Skin of body (tissue), 1 donor: ENCODE measurements at regions not wholly inside any gene's neighbourhood (a gene's known extent, or its start where the extent isn't known, plus 50 kb on each side); places are given as distances from the start of the nearest gene placed in this dataset.
"Not testable (repeated sequence)": the region's sequence is repeated elsewhere in the genome, so short reads cannot be mapped to it uniquely, and the experiment has no call there.

Experiments
- DNase-seq: peaks from one replicate; lab custom pipeline; 2025; lab: John Stamatoyannopoulos, UW

DNA sequence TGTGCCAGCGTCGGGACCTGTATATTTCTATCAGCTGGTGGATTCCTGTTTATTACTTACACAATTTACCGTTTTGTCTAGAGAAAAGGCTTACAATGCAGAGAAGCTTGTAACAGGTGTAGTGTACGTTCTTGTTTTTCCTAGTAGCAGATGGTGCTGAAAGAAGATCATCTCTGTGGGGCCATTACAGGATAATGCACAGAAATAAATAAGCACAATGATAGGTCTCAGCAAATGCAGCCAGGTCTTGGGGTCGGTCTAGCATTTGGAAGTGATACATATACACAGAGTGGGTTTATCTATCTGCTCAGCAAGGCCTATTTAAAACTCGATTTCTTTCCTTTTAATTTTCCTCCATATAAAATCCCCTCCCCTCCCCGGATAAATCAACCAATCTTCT, 180.9 kb upstream of the LCORL start:
- DNase-seq = no peak

DNA sequence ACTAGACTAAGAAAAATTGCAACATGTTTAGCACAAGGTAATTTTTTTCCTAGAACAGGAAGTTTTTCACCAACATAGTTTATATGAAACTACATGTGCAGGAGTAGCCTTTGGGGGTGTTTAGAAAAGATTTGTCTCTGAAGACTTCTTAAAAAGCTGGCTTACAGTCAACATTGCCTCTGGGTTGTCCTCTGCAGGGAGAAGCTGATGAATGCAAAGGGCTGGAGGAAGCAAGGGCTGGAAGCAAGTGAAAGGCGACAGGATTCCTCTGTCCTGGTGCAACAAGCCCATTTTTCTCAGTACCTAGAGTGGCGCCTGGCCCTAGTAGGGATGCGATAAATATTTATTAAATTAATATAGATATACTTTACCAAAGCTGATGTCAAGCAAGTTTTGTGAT, 180.3 kb upstream of the LCORL start:
- DNase-seq = no peak

DNA sequence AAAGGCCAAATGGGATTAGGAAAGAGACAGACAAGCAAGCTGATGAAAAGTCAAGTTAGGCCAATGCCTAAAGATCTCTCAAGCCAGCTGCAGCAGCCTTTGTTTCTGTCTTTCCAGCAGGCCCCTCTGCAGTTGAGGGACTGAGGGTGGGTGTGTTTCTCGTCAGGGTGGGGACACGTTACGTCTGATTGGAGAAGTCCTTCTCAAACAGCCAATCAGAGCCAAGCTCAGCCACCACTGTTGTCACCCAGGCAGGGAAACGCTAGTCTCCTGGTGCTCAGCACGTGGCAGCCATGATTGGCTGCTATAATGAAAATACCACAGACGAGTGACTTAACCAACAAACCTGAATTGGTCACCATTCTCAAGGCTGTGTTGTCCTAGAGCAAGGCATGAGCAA, 177.1 kb upstream of the LCORL start:
- DNase-seq = no peak

DNA sequence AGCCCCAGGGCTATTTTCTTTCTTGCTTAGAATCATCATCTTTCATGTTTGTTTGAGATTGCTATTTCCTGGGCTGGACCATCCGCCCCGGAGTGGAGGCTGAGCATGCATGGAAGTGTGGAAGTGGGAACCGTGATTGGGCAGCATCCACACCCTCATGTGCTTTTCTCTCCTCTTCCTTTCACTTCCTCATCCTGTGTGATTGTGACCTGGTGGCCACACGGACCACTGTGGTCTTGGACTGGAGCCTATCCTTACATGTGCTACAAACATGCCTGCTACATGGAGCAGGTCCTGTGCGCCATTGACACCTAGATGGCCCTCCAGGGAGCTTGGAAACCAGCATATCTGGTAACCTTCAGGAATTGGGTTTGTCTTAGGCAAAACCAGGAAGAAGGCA, 175.9 kb upstream of the LCORL start:
- no peak for DNase-seq

DNA sequence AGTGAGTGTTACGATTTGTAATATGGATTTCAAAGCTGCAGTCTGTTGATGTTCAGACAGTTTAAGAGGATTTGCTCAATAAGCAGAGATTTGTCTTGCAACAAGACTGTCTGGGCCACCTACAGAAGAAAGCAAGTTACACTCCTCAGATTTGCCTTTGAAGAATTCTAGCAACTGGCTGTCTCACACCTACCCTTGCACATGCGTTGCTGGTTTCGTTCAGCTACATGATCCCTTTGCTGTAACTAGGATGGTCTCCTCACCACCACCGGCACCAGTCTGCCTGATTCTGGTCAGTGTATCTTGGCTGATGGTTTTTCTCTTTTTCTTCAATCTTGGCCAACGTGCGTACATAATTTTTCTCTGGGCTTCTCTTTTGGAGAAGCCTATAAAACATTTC, 172.7 kb upstream of the LCORL start:
- DNase-seq = no peak

- no peak for DNase-seq
Observed at GRCh38 chr4:18192901-18193300, 171.3 kb upstream of the LCORL start.

GRCh38 chr4:18185491-18185890, 163.9 kb upstream of the LCORL start:
- DNase-seq = no peak

GRCh38 chr4:18180892-18181291, 159.3 kb upstream of the LCORL start:
- DNase-seq = no peak

GRCh38 chr4:18180122-18180521, 158.6 kb upstream of the LCORL start:
- DNase-seq = no peak

DNA sequence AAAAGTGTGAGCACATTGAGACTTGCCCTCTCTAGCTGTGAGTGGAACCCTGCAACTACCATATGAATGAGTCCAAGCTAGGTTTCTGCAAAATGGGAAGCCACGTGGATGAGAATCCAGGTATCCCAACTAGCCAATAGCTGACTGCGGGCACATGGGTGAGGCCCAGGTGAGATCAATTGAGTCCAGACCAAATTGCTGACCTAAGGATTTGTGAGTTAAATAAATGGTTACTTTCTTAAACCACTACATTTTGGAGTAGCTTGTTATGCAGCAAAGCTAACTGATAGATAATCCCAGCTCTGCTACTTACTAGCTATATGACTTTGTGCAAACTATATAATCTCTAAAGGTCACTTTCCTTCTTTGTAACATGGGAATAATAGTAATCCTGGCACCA, 150.3 kb upstream of the LCORL start:
- no peak for DNase-seq

- no peak for DNase-seq
Observed at GRCh38 chr4:18167831-18168230, 146.3 kb upstream of the LCORL start.

GRCh38 chr4:18166925-18167324, 145.4 kb upstream of the LCORL start:
- DNase-seq = no peak

DNA sequence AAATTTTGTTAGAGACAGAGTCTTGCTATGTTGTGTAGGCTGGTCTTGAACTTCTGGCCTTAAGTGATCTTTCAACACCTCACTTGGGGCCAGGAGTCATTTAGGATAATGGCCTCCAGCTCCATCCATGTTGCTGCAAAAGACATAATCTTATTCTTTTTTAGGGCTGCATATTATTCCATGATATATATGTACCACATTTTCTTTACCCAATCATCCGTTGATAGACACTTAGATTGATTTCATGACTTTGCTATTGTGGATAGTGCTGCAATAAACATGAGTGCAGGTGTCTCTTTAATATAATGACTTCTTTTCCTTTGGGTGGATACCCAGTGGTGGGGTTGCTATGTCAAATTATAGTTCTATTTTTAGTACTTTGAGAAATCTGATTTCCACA, 140.9 kb upstream of the LCORL start:
- no peak for DNase-seq

- not testable (repeated sequence) for DNase-seq
Observed at GRCh38 chr4:18159117-18159912, 137.8 kb upstream of the LCORL start.

GRCh38 chr4:18155067-18156041, 133.8 kb upstream of the LCORL start:
- no peak for DNase-seq

GRCh38 chr4:18138076-18138665, 116.6 kb upstream of the LCORL start:
- no peak for DNase-seq

DNA sequence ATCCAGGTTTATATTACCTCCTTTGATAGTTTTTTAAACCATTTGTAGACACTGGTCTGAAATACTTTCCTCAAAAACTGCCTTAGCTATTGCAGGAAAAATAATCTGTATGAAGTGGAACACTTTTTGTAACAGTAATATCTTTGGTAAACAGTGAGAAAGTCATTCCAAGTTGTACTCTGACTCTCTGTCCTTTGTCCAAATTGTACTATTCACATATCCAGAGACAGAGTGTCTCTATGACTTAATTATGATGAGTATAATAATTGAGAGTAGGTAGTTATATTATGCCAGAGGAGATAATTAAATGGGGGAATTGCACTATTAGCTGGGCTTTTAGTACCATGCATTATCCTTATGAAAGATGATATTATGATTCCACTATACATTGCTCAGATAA, 112.6 kb upstream of the LCORL start:
- no peak for DNase-seq

DNA sequence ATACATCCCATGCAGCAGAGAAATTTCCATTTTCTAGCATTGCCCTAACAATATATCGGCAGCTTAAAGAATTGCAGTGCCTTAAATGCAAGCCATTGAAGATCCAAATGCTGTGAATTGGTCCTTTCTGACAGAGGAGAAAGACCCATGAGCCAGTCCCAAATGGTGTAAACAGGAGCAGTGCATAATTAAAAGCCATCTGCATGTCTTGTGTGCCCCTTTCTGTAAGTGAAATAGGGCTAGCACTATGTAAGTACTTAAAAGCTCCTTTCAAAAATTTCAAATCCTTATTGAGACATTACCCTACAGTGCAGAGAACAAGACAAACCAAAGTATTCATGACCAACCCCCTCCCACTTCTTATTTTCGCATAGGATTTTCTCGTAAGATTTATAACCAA, 108.7 kb upstream of the LCORL start:
- DNase-seq = no peak

- DNase-seq = no peak
Observed at GRCh38 chr4:18128241-18128640, 106.7 kb upstream of the LCORL start.

- DNase-seq = no peak
Observed at GRCh38 chr4:18127030-18127429, 105.5 kb upstream of the LCORL start.

GRCh38 chr4:18113710-18114331, 92.3 kb upstream of the LCORL start:
- no peak for DNase-seq

DNA sequence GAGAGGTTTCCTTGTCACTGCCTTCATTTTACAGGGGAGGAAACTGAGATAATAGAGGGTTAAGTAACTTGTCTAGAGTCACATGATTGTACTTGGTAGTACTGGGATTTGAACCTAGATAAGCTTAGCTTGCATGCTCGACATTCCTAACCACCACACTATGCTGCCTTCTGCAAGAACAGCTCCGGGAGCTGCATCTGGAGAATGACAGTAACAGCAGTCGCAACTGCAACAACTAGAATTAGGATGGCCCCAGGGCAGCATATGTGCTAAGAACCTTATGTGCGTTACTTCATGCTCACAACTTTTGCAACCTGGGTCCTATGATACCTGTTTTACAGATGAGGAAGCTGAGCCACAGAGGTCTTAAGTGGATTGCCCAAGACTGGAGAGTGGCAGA, 89.5 kb upstream of the LCORL start:
- no peak for DNase-seq
